Naive B cell (primary cell): ENCODE measurements at regions not wholly inside any gene's neighbourhood (a gene's known extent, or its start where the extent isn't known, plus 50 kb on each side); places are given as distances from the start of the nearest gene placed in this dataset.

Experiments
- ATAC-seq, 2 donors: fragments of 150-1000 bp; cut with Tn5 transposase; 2 replicates each; pipeline ENCODE4 v1.10.0; 2021; ENCODE audit warnings: low read depth in 2 of 2, mild to moderate bottlenecking in 2 of 2, moderate library complexity in 2 of 2
- DNase-seq: peaks from one replicate; pipeline ENCODE4 v3.0.0; 2022
- H3K27ac Mint-ChIP-seq, 6 donors: one replicate each; pipeline ENCODE4 v1.8.0; 2020 to 2022; ENCODE audit warnings: mild to moderate bottlenecking in 6 of 6, mixed read lengths in 6 of 6, moderate library complexity in 5 of 6, inconsistent platforms in 2 of 6
- H3K27me3 Mint-ChIP-seq, 3 donors: one replicate each; pipeline ENCODE4 v1.8.0; 2021 to 2022; ENCODE audit warnings: mixed read lengths in 3 of 3, mild to moderate bottlenecking in 1 of 3
- H3K36me3 Mint-ChIP-seq, 2 donors: one replicate each; pipeline ENCODE4 v1.8.0; 2020 to 2022; ENCODE audit warnings: mixed read lengths in 2 of 2, inconsistent platforms in 1 of 2, mild to moderate bottlenecking in 1 of 2
- H3K4me1 Mint-ChIP-seq, 3 donors: one replicate each; pipeline ENCODE4 v1.8.0; 2020 to 2022; ENCODE audit warnings: mixed read lengths in 3 of 3, inconsistent platforms in 1 of 3, mild to moderate bottlenecking in 1 of 3, moderate library complexity in 1 of 3
- H3K4me3 Mint-ChIP-seq, 8 donors: one replicate each; pipeline ENCODE4 v1.8.0; 2020 to 2022; ENCODE audit warnings: mild to moderate bottlenecking in 8 of 8, mixed read lengths in 8 of 8, moderate library complexity in 8 of 8, inconsistent platforms in 2 of 8
- H3K9me3 Mint-ChIP-seq, 7 donors: one replicate each; pipeline ENCODE4 v1.8.0; 2020 to 2022; ENCODE audit warnings: mixed read lengths in 7 of 7, mild to moderate bottlenecking in 5 of 7, inconsistent platforms in 2 of 7, moderate library complexity in 1 of 7

GRCh38 chr14:49408187-49408933, 177.8 kb downstream of the RPS29 start:
- Mint-ChIP-seq H3K27ac (peak overlapping the region in 1 of 6 donors; percentile 29), H3K36me3 (no peaks in the 10 kb centered on the region), H3K4me1 (no peaks in the 10 kb centered on the region), H3K9me3 (peaks cover 0 to 2% (median 0%) of the 10 kb centered on the region in 7 donors), H3K27me3 (peaks cover 19 to 38% (median 25%) of the 10 kb centered on the region in 3 donors), H3K4me3 (no peak overlapping the region)
- ATAC-seq (no peak), DNase-seq (no peak)

- Mint-ChIP-seq H3K4me3 (no peak overlapping the region), H3K27ac (no peak overlapping the region)
These were observed 180.9 kb downstream of the RPS29 start for GRCh38 chr14:49405291-49405690.

GRCh38 chr14:49401373-49401772, 184.8 kb downstream of the RPS29 start:
- no peak overlapping the region for H3K4me3 Mint-ChIP-seq
- ATAC-seq (no peak), DNase-seq (no peak)
- H3K36me3 Mint-ChIP-seq = no peaks in the 10 kb centered on the region
- no peaks in the 10 kb centered on the region for H3K9me3 Mint-ChIP-seq
- no peaks in the 10 kb centered on the region for H3K27me3 Mint-ChIP-seq
- no peaks in the 10 kb centered on the region for H3K4me1 Mint-ChIP-seq
- no peak overlapping the region for H3K27ac Mint-ChIP-seq

More at GRCh38 chr14:49405291-49405690, 180.9 kb downstream of the RPS29 start:
- ATAC-seq = no peak
- H3K36me3 Mint-ChIP-seq = no peaks in the 10 kb centered on the region
- peaks cover 0 to 22% (median 14%) of the 10 kb centered on the region in 3 donors for H3K27me3 Mint-ChIP-seq
- peaks cover 0 to 2% (median 0%) of the 10 kb centered on the region in 7 donors for H3K9me3 Mint-ChIP-seq
- no peaks in the 10 kb centered on the region for H3K4me1 Mint-ChIP-seq
- no peak for DNase-seq

- no peak for ATAC-seq
- Mint-ChIP-seq H3K27ac (no peak overlapping the region), H3K9me3 (peaks cover 0 to 4% (median 3%) of the 10 kb centered on the region in 7 donors), H3K27me3 (peaks cover 9 to 22% (median 21%) of the 10 kb centered on the region in 3 donors), H3K36me3 (no peaks in the 10 kb centered on the region), H3K4me3 (no peak overlapping the region), H3K4me1 (no peaks in the 10 kb centered on the region)
- DNase-seq = no peak
These were observed 189.4 kb downstream of the RPS29 start for GRCh38 chr14:49396801-49397200.

GRCh38 chr14:49381778-49382177, 204.4 kb downstream of the RPS29 start:
- DNase-seq (no peak), ATAC-seq (no peak)
- Mint-ChIP-seq H3K27me3 (peaks cover 19 to 35% (median 32%) of the 10 kb centered on the region in 3 donors), H3K9me3 (peaks cover 12 to 26% (median 14%) of the 10 kb centered on the region in 7 donors), H3K27ac (no peak overlapping the region), H3K4me3 (no peak overlapping the region), H3K36me3 (peaks cover 4 to 16% of the 10 kb centered on the region in 2 donors), H3K4me1 (no peaks in the 10 kb centered on the region)

- Mint-ChIP-seq H3K36me3 (no peaks in the 10 kb centered on the region), H3K4me1 (no peaks in the 10 kb centered on the region), H3K4me3 (no peak overlapping the region), H3K27me3 (peaks cover 0 to 3% (median 0%) of the 10 kb centered on the region in 3 donors), H3K9me3 (no peaks in the 10 kb centered on the region), H3K27ac (no peak overlapping the region)
- DNase-seq = no peak
- ATAC-seq = no peak
These were observed 218.5 kb downstream of the RPS29 start for GRCh38 chr14:49367696-49368095.

- Mint-ChIP-seq H3K27me3 (no peaks in the 10 kb centered on the region), H3K4me1 (no peaks in the 10 kb centered on the region), H3K36me3 (no peaks in the 10 kb centered on the region), H3K4me3 (no peak overlapping the region), H3K9me3 (peaks cover 0 to 6% (median 0%) of the 10 kb centered on the region in 7 donors), H3K27ac (no peak overlapping the region)
- no peak for ATAC-seq
- DNase-seq = no peak
These were observed 219.8 kb downstream of the RPS29 start for GRCh38 chr14:49366416-49366815.

GRCh38 chr14:49364752-49365117, 221.4 kb downstream of the RPS29 start:
- no peak overlapping the region for H3K4me3 Mint-ChIP-seq
- H3K27ac Mint-ChIP-seq = no peak overlapping the region
- peaks cover 0 to 5% (median 0%) of the 10 kb centered on the region in 3 donors for H3K27me3 Mint-ChIP-seq
- H3K4me1 Mint-ChIP-seq = no peaks in the 10 kb centered on the region
- peaks cover 0 to 22% (median 15%) of the 10 kb centered on the region in 7 donors for H3K9me3 Mint-ChIP-seq
- H3K36me3 Mint-ChIP-seq = peaks cover 0 to 9% of the 10 kb centered on the region in 2 donors
- DNase-seq (no peak), ATAC-seq (no peak)

- H3K4me1 Mint-ChIP-seq = no peaks in the 10 kb centered on the region
- ATAC-seq (no peak), DNase-seq (no peak)
- H3K27ac Mint-ChIP-seq = no peak overlapping the region
- no peak overlapping the region for H3K4me3 Mint-ChIP-seq
- H3K9me3 Mint-ChIP-seq = peaks cover 0 to 28% (median 18%) of the 10 kb centered on the region in 7 donors
- peaks cover 0 to 5% (median 0%) of the 10 kb centered on the region in 3 donors for H3K27me3 Mint-ChIP-seq
- H3K36me3 Mint-ChIP-seq = peaks cover 0 to 9% of the 10 kb centered on the region in 2 donors
These were observed 222.1 kb downstream of the RPS29 start for GRCh38 chr14:49363821-49364751.

- Mint-ChIP-seq H3K27me3 (peaks cover 0 to 8% (median 2%) of the 10 kb centered on the region in 3 donors), H3K4me1 (no peaks in the 10 kb centered on the region), H3K36me3 (peaks cover 0 to 9% of the 10 kb centered on the region in 2 donors), H3K9me3 (peaks cover 0 to 29% (median 21%) of the 10 kb centered on the region in 7 donors), H3K27ac (no peak overlapping the region), H3K4me3 (no peak overlapping the region)
- DNase-seq (no peak), ATAC-seq (no peak)
These were observed 223.3 kb downstream of the RPS29 start for GRCh38 chr14:49362916-49363315.

GRCh38 chr14:49339130-49339529, 247.1 kb downstream of the RPS29 start:
- DNase-seq = no peak
- H3K27ac Mint-ChIP-seq = peak overlapping the region in 1 of 6 donors; percentile 4
- H3K9me3 Mint-ChIP-seq = peaks cover 0 to 9% (median 0%) of the 10 kb centered on the region in 7 donors
- no peak for ATAC-seq
- H3K4me1 Mint-ChIP-seq = no peaks in the 10 kb centered on the region
- no peaks in the 10 kb centered on the region for H3K36me3 Mint-ChIP-seq
- peaks cover 4 to 24% (median 12%) of the 10 kb centered on the region in 3 donors for H3K27me3 Mint-ChIP-seq
- no peak overlapping the region for H3K4me3 Mint-ChIP-seq

GRCh38 chr14:49319810-49320209, 266.4 kb downstream of the RPS29 start:
- DNase-seq (no peak), ATAC-seq (no peak)
- Mint-ChIP-seq H3K9me3 (no peaks in the 10 kb centered on the region), H3K36me3 (no peaks in the 10 kb centered on the region), H3K27ac (no peak overlapping the region), H3K4me3 (no peak overlapping the region), H3K27me3 (peaks cover 0 to 23% (median 8%) of the 10 kb centered on the region in 3 donors), H3K4me1 (no peaks in the 10 kb centered on the region)

- no peak for DNase-seq
- peaks cover 0 to 12% (median 8%) of the 10 kb centered on the region in 3 donors for H3K27me3 Mint-ChIP-seq
- H3K9me3 Mint-ChIP-seq = no peaks in the 10 kb centered on the region
- no peaks in the 10 kb centered on the region for H3K36me3 Mint-ChIP-seq
- no peak for ATAC-seq
- no peak overlapping the region for H3K27ac Mint-ChIP-seq
- H3K4me1 Mint-ChIP-seq = no peaks in the 10 kb centered on the region
- no peak overlapping the region for H3K4me3 Mint-ChIP-seq
These were observed 270.6 kb downstream of the RPS29 start for GRCh38 chr14:49315570-49315969.
